GM18505 (cell line): ENCODE measurements at regions not wholly inside any gene's neighbourhood (a gene's known extent, or its start where the extent isn't known, plus 50 kb on each side); places are given as distances from the start of the nearest gene placed in this dataset.
"Not testable (repeated sequence)": the region's sequence is repeated elsewhere in the genome, so short reads cannot be mapped to it uniquely, and the experiment has no call there.

Experiments
- ATAC-seq: cut with Tn5 transposase; IDR thresholded peaks from one replicate; pipeline ENCODE4 v1.9.1; 2021; ENCODE audit not compliant: unreplicated experiment
- POLR2A ChIP-seq: IDR thresholded peaks from 4 replicates; pipeline ENCODE4 v1.6.1; 2011; ENCODE audit warnings: borderline replicate concordance; ENCODE audit not compliant: insufficient read depth, insufficient read length; ENCODE audit errors: extremely low read depth

DNA sequence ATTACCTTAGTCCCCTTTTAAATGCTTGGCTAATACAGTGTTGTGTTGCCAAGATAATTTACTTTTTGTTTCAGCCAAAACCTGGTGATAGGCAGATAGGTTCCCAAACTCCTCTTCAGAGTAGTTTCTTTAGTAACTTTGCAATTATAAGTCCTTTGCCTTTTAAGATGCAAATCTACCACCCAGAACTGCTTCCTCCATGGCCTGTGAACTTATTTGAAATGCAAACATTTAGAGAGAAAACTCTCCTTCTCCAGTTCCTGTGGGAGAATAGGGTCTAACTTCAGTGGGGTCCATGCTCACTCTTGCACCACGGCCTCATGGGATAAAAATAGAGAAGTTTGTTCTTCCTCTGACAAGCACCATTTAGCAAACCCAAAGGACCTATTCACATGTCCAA lies 1955.4 kb upstream of the CDH6 start:
- no peak for TF ChIP-seq POLR2A
- ATAC-seq, result no peak

DNA sequence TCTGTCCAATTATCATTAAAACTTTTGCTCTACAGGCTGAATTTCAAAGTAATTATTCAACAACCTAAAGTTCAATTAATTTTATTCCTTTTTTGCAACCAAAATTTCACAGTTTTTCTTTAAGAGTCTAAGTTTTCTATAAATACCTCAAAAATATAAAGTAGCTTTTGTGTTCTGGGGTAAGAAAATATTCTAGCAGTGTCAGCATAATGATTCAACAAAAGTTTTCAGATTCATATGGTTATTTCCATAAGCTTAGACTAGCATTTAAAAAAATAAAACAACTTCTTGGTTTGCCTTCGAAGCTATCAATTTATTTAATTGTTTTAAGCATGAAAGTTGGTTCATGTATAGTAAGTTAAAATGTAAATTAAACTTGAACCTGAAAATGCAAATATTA lies 1962.3 kb upstream of the CDH6 start:
- no peak for ATAC-seq
- no peak for TF ChIP-seq POLR2A

GRCh38 chr5:29230591-29230990 lies 1962.9 kb upstream of the CDH6 start:
- no peak for TF ChIP-seq POLR2A
- no peak for ATAC-seq

DNA sequence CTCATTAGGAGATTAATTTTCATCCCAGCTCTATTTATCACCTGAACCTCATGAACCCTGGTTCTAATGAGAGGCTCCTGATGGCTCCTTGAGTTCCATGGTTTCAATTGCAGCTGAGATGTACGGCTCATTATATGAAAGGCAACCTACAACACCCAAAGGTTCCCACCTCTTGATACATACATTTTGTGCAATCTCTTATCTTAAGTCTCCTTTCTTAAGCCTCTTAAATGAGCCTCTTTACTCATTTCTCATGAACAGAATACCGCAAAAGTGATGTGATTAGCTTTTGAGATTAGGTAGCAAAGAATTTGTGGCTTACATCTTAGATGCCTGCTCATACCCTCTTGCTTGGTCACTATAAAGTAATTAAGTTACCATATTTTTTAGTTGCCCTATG lies 1964.0 kb upstream of the CDH6 start:
- ATAC-seq, result no peak
- no peak for TF ChIP-seq POLR2A

DNA sequence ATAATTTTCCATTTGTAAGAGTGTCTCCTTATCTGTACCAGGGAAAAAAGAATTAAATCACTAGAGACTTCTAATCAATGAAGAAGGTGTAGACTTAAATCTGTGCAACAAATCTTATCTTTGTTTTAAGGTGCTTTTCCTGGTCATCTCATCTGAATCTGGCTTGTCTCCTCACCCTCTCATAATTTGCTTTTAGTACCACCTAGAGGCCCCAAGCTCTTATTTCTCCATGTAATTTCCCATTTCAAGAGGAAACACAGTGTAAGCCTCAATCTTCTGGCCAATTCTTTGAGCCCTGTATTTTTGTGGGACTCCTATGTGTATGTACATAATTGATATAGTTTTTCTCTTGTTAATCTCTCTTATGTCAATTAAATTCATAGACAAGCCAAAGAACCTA lies 1975.3 kb upstream of the CDH6 start:
- ATAC-seq, result no peak
- no peak for TF ChIP-seq POLR2A

- ATAC-seq, result no peak
- no peak for TF ChIP-seq POLR2A
These were observed 1978.6 kb upstream of the CDH6 start for GRCh38 chr5:29214839-29215238.

- no peak for ATAC-seq
- no peak for TF ChIP-seq POLR2A
These were observed 1980.0 kb upstream of the CDH6 start for GRCh38 chr5:29213475-29213874.

DNA sequence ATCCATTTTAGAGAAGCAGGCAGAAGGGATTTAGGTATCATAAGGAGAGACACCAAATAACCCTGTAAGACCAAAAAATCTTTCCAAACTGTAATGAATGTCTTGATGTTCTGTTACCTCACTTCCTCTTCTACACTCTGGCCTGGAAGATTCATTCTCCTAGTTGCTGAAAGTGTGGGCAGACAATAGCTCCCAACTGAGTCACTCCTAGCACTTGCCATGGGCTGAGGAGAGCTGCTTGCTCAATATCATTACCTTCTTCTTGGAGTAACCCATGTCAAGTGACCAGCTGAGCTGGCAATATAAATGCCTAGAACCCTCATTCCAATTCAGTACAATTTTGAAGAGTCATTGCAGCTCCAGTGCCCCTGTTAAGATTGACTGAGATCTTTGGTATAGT lies 1985.5 kb upstream of the CDH6 start:
- ATAC-seq, result no peak

DNA sequence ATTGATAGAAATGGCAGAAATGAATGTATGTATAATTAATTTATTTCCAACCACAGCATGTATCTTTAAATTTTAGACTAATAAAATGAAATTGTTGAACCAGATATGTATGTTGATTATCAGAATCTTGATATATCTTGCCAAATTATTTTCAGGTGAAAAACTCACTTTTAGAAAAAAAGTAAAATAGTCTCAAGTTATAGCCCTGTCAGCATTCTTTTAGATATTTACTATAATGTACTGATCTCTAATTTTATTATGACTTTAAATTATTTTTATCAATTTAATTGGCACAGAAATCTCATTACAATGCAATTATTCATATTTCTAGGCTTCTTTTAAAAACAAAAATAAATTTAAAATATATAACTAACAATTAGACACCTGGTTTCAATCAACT lies 1990.4 kb upstream of the CDH6 start:
- no peak for TF ChIP-seq POLR2A
- ATAC-seq, result no peak

More for the DNA sequence above, 1985.5 kb upstream of the CDH6 start:
- TF ChIP-seq POLR2A, result no peak

GRCh38 chr5:29197631-29198454 lies 1995.6 kb upstream of the CDH6 start:
- TF ChIP-seq POLR2A, result no peak
- ATAC-seq, result no peak

DNA sequence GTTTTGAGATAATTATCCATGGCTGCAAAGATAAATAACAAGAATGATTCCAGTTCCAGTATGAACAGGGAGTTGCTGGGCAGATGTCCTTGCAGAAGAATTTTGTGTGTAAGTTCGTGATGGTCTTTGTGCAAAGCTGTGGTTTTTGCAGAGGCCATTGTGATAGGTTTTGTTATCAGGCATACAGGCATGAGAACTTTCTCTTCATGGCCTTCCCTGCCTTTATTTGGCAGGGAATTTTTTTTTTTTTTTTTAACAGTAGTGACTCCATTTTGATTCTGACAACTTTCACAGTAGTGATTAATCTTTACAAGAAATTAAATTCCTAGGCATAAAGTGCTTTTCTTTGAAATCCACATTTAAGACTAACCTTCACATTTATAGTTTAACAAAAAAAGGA lies 1999.5 kb upstream of the CDH6 start:
- ATAC-seq, result no peak
- TF ChIP-seq POLR2A, result no peak

DNA sequence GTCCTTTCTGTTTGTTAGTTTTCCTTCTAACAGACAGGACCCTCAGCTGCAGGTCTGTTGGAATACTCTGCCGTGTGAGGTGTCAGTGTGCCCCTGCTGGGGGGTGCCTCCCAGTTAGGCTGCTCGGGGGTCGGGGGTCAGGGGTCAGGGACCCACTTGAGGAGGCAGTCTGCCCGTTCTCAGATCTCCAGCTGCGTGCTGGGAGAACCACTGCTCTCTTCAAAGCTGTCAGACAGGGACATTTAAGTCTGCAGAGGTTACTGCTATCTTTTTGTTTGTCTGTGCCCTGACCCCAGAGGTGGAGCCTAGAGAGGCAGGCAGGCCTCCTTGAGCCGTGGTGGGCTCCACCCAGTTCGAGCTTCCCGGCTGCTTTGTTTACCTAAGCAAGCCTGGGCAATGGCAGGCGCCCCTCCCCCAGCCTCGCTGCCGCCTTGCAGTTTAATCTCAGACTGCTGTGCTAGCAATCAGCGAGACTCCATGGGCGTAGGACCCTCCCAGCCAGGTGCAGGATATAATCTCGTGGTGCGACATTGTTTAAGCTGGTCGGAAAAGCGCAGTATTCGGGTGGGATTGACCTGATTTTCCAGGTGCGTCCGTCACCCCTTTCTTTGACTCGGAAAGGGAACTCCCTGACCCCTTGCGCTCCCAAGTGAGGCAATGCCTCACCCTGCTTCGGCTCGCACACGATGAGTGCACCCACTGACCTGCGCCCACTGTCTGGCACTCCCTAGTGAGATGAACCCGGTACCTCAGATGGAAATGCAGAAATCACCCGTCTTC lies 2002.0 kb upstream of the CDH6 start:
- not testable (repeated sequence) for ATAC-seq

DNA sequence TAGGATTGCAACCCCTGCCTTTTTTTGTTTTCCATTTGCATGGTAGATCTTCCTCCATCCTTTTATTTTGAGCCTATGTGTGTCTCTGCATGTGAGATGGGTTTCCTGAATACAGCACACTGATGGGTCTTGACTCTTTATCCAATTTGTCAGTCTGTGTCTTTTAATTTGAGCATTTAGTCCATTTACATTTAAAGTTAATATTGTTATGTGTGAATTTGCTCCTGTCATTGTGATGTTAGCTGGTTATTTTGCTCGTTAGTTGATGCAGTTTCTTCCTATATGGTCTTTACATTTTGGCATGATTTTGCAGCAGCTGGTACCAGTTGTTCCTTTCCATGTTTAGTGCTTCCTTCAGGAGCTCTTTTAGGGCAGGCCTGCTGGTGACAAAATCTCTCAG lies 2003.1 kb upstream of the CDH6 start:
- not testable (repeated sequence) for ATAC-seq

DNA sequence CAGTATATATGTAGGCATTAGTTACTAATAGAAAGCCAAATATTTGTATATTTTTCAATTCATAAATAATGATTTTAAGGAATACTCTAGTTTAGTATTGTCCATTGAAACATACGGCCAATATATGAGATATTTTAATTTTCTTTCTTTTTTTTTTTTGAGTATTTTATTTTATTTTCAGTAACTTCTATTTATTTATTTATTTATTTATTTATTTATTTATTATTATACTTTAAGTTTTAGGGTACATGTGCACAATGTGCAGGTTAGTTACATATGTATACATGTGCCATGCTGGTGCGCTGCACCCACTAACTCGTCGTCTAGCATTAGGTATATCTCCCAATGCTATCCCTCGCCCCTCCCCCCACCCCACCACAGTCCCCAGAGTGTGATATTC lies 2007.1 kb upstream of the CDH6 start:
- not testable (repeated sequence) for ATAC-seq

- TF ChIP-seq POLR2A, result no peak
- ATAC-seq, result no peak
These were observed 2007.9 kb upstream of the CDH6 start for GRCh38 chr5:29185558-29185957.

GRCh38 chr5:29175774-29176173 lies 2017.7 kb upstream of the CDH6 start:
- no peak for ATAC-seq
- no peak for TF ChIP-seq POLR2A
